HepG2 (cell line): ENCODE measurements at regions not wholly inside any gene's neighbourhood (a gene's known extent, or its start where the extent isn't known, plus 50 kb on each side); places are given as distances from the start of the nearest gene placed in this dataset.

Source experiments
- CBX5 ChIP-seq: sonication (generic); formaldehyde crosslinking; IDR thresholded peaks from 2 replicates; pipeline ENCODE4 v1.4.0; 2020; ENCODE audit warnings: missing genetic modification reagents, borderline replicate concordance
- ESRRA ChIP-seq: sonication (generic); formaldehyde crosslinking; IDR thresholded peaks from 2 replicates; pipeline ENCODE4 v1.5.1; 2020; ENCODE audit warnings: mild to moderate bottlenecking, low read depth, missing genetic modification reagents
- POLR2A ChIP-seq, 2 experiments: IDR thresholded peaks; 2 replicates each; pipeline ENCODE4 v1.6.1; 2011; ENCODE audit warnings: low read depth in 2 of 2, low read length in 2 of 2, mild to moderate bottlenecking in 1 of 2, moderate library complexity in 1 of 2; ENCODE audit not compliant: insufficient read depth in 1 of 2
- SIX1 ChIP-seq: sonication (generic); formaldehyde crosslinking; IDR thresholded peaks from 2 replicates; pipeline ENCODE4 v1.4.0; 2020; ENCODE audit warnings: missing genetic modification reagents, borderline replicate concordance
- TARDBP ChIP-seq: sonication (generic); formaldehyde crosslinking; IDR thresholded peaks from 2 replicates; pipeline ENCODE4 v1.8.0; 2022; ENCODE audit warnings: mild to moderate bottlenecking, missing genetic modification reagents
- TF ChIP-seq, protein P1 (sequence below): IDR thresholded peaks from 2 replicates; pipeline ENCODE4 v1.6.1; 2016
- TF ChIP-seq, protein P2 (sequence below): sonication (generic); formaldehyde crosslinking; IDR thresholded peaks from 2 replicates; pipeline ENCODE4 v1.4.0; 2020; ENCODE audit warnings: missing genetic modification reagents

DNA sequence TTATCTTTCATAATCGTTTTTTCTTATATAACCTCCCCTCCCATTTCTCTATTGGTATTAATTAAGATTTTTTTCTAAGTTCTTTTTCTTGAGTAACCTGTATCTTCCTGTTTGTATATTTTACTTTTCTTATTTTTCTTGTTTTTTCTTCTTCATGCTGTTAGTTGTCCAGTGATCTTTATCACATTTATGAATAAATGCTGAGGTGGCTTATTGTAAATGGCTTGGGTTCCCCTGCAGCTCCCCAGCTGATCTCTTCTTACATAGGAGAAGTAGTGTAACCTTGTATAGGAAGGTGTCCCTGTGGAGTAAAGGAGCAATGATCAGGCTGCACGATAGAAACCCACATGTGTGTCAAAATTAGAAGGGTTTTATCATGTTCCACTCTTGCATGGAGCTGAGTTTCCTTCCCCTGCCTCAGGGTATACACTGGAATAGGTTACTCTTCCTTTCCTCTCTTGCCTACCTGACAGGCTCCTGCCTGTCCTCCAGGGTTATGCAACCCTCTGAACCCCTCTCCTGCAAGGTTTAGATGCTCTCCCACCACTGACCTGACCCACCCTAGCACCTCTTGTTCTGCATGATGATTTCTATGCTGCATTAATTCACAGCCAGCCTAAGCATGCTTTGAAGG is 334.8 kb upstream of the RGS6 start:
- no peak for TF ChIP-seq POLR2A (IDR thresholded peaks at IDR 0.05; ENCODE audit: insufficient read depth in 1 of 2, low read depth in 2 of 2, low read length in 2 of 2)
- TF ChIP-seq ESRRA (CRISPR knock-in tag): no peak
- TF ChIP-seq TARDBP (CRISPR knock-in tag): no peak
- TF ChIP-seq, protein P1, sequence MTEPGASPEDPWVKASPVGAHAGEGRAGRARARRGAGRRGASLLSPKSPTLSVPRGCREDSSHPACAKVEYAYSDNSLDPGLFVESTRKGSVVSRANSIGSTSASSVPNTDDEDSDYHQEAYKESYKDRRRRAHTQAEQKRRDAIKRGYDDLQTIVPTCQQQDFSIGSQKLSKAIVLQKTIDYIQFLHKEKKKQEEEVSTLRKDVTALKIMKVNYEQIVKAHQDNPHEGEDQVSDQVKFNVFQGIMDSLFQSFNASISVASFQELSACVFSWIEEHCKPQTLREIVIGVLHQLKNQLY (CRISPR knock-in tag): no peak
- no peak for TF ChIP-seq CBX5 (CRISPR knock-in tag)
- TF ChIP-seq SIX1 (CRISPR knock-in tag): no peak
- TF ChIP-seq, protein P2, sequence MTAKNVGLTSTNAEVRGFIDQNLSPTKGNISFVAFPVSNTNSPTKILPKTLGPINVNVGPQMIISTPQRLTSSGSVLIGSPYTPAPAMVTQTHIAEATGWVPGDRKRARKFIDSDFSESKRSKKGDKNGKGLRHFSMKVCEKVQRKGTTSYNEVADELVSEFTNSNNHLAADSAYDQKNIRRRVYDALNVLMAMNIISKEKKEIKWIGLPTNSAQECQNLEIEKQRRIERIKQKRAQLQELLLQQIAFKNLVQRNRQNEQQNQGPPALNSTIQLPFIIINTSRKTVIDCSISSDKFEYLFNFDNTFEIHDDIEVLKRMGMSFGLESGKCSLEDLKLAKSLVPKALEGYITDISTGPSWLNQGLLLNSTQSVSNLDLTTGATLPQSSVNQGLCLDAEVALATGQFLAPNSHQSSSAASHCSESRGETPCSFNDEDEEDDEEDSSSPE (CRISPR knock-in tag): no peak
